HG03378 (cell line): ENCODE measurements at regions not wholly inside any gene's neighbourhood (a gene's known extent, or its start where the extent isn't known, plus 50 kb on each side); places are given as distances from the start of the nearest gene placed in this dataset.

Source experiments
- ATAC-seq: cut with Tn5 transposase; IDR thresholded peaks from one replicate; pipeline ENCODE4 v1.9.1; 2021; ENCODE audit warnings: mild to moderate bottlenecking, moderate library complexity; ENCODE audit not compliant: unreplicated experiment

- ATAC-seq = no peak
Observed at GRCh38 chr2:204223544-204223943, 287.0 kb downstream of the ICOS start.

GRCh38 chr2:204225671-204226073 is 289.1 kb downstream of the ICOS start:
- ATAC-seq = no peak

GRCh38 chr2:204226305-204226880 is 289.8 kb downstream of the ICOS start:
- ATAC-seq = no peak

GRCh38 chr2:204228169-204228886 is 291.8 kb downstream of the ICOS start:
- ATAC-seq = no peak

- no peak for ATAC-seq
Observed at GRCh38 chr2:204234248-204234647, 297.7 kb downstream of the ICOS start.

- ATAC-seq = no peak
Observed at GRCh38 chr2:204234879-204235278, 298.3 kb downstream of the ICOS start.

- no peak for ATAC-seq
Observed at GRCh38 chr2:204237416-204237815, 300.9 kb downstream of the ICOS start.

- no peak for ATAC-seq
Observed at GRCh38 chr2:204239411-204240165, 303.0 kb downstream of the ICOS start.

GRCh38 chr2:204240961-204241360 is 304.3 kb upstream of the PARD3B start:
- no peak for ATAC-seq

GRCh38 chr2:204249437-204249836 is 295.8 kb upstream of the PARD3B start:
- ATAC-seq = no peak

- ATAC-seq = no peak
Observed at GRCh38 chr2:204250692-204251091, 294.6 kb upstream of the PARD3B start.

- no peak for ATAC-seq
Observed at GRCh38 chr2:204251158-204251997, 293.9 kb upstream of the PARD3B start.

DNA sequence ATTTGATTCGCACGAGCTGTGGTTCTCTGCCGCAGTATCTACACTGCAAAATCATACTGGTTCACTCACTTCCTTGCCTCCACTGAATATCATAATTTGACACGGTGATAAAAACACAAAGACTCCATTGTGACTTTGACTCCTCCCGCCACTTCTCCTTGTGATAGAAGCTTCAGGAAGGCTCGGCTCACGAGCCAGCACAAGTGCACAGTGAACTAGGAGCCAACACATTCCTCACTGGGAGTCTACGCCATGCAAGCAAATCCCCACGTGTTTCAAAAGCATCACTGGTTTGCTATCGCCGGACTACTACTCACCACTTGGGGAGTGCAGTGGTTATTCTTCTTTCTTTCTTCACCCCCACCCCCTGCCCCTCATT is 293.3 kb upstream of the PARD3B start:
- no peak for ATAC-seq

DNA sequence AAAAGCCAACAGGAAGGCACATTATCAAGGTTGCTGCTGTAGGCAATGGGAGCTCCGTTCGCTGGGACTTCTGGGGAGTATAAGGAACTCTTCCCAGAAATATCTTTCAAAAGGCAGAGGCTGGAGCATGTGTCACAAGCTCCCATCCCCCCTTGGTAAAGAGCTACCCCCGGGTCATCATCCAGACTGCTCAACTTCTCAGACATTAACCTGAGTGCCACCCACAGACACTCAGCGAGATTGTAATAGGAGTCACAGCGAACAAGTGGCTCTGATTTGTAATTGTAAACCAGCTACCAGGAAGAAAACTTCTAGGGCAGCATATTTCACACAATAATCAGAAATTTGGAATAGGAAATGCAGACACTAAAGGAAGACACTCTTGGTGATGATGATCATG is 290.2 kb upstream of the PARD3B start:
- ATAC-seq = no peak

GRCh38 chr2:204255526-204255925 is 289.7 kb upstream of the PARD3B start:
- no peak for ATAC-seq

DNA sequence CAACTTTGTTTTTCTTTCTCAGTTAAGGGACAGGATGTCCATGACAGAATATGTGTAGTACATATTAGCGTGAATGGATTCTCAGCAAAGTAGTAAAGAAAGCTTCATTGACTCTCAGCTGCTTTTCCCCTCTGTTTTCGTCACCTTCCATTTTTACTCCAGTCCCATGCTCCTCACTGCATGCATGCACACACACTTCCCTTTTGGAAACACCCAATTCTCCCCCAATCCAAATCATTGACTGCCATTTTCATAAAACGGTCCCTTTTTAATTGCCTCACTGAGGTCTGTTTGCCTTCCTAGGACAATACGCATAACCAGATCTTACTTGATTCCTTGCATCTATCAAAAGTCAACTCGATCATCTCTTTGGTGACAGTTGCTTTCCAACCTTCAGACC is 287.5 kb upstream of the PARD3B start:
- no peak for ATAC-seq

GRCh38 chr2:204258890-204259289 is 286.4 kb upstream of the PARD3B start:
- no peak for ATAC-seq

- peak; percentile 64 for ATAC-seq
Observed at GRCh38 chr2:204260162-204260877, 285.0 kb upstream of the PARD3B start.

GRCh38 chr2:204260901-204261300 is 284.4 kb upstream of the PARD3B start:
- no peak for ATAC-seq

DNA sequence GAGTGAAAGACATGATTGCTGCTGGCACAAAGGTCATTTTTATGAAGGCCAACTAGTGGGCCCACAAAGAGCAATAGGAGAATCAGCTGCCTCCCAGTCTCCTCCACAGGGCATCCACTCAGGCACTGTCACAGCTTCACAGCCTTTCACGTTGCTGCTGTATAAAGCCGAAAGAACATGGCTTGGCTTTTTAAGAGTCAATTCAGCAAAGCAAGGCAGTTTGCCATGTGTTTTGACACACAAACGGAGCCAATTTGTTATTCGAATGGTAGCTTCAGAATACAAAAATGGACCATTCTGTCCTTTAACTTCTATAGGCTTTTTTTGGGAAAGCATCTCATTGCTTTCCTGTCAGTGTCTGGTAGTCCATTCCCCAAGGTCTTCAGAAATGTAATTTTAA is 283.4 kb upstream of the PARD3B start:
- ATAC-seq = no peak
